ENCODE measurements at regions not wholly inside any gene's neighbourhood (a gene's known extent, or its start where the extent isn't known, plus 50 kb on each side); places are given as distances from the start of the nearest gene placed in this dataset.

GRCh38 chr1:170370087-170370486, 161.9 kb upstream of the GORAB start:
- 100% methylated on average over 1 of the region's 9 CpGs for WGBS (ENCODE audit: insufficient coverage, low lambda C conversion rate)
- Histone ChIP-seq H3K36me3 (ENCODE audit: control insufficient read depth, insufficient read depth, low read length) (no peaks in the 10 kb centered on the region), H3K27ac (ENCODE audit: low read length) (no peak overlapping the region), H3K9me3 (ENCODE audit: control insufficient read depth, low read depth, low read length) (no peaks in the 10 kb centered on the region), H3K27me3 (ENCODE audit: control insufficient read depth, insufficient read depth, low read length) (no peaks in the 10 kb centered on the region), H3K4me3 (ENCODE audit: low read length) (no peak overlapping the region), H3K4me1 (ENCODE audit: control insufficient read depth, insufficient read depth, low read length) (no peaks in the 10 kb centered on the region)
- DNase-seq = no peak

GRCh38 chr1:170375082-170375723, 156.8 kb upstream of the GORAB start:
- Histone ChIP-seq H3K4me3 (ENCODE audit: low read length) (no peak overlapping the region), H3K27ac (ENCODE audit: low read length) (no peak overlapping the region), H3K36me3 (ENCODE audit: control insufficient read depth, insufficient read depth, low read length) (no peaks in the 10 kb centered on the region), H3K4me1 (ENCODE audit: control insufficient read depth, insufficient read depth, low read length) (no peaks in the 10 kb centered on the region), H3K27me3 (ENCODE audit: control insufficient read depth, insufficient read depth, low read length) (no peaks in the 10 kb centered on the region), H3K9me3 (ENCODE audit: control insufficient read depth, low read depth, low read length) (no peaks in the 10 kb centered on the region)
- no peak for DNase-seq
- WGBS (ENCODE audit: insufficient coverage, low lambda C conversion rate) = 80% methylated on average over 1 of the region's 3 CpGs

GRCh38 chr1:170376801-170377385, 155.1 kb upstream of the GORAB start:
- Histone ChIP-seq H3K4me3 (ENCODE audit: low read length) (no peak overlapping the region), H3K27me3 (ENCODE audit: control insufficient read depth, insufficient read depth, low read length) (no peaks in the 10 kb centered on the region), H3K4me1 (ENCODE audit: control insufficient read depth, insufficient read depth, low read length) (no peaks in the 10 kb centered on the region), H3K27ac (ENCODE audit: low read length) (no peak overlapping the region), H3K36me3 (ENCODE audit: control insufficient read depth, insufficient read depth, low read length) (no peaks in the 10 kb centered on the region), H3K9me3 (ENCODE audit: control insufficient read depth, low read depth, low read length) (no peaks in the 10 kb centered on the region)
- 0% methylated on average over 1 of the region's 1 CpG for WGBS (ENCODE audit: insufficient coverage, low lambda C conversion rate)
- DNase-seq = no peak

GRCh38 chr1:170377440-170377839, 154.5 kb upstream of the GORAB start:
- no peak for DNase-seq
- Histone ChIP-seq H3K27me3 (ENCODE audit: control insufficient read depth, insufficient read depth, low read length) (no peaks in the 10 kb centered on the region), H3K4me1 (ENCODE audit: control insufficient read depth, insufficient read depth, low read length) (no peaks in the 10 kb centered on the region), H3K9me3 (ENCODE audit: control insufficient read depth, low read depth, low read length) (no peaks in the 10 kb centered on the region), H3K4me3 (ENCODE audit: low read length) (no peak overlapping the region), H3K36me3 (ENCODE audit: control insufficient read depth, insufficient read depth, low read length) (no peaks in the 10 kb centered on the region), H3K27ac (ENCODE audit: low read length) (no peak overlapping the region)
- WGBS (ENCODE audit: insufficient coverage, low lambda C conversion rate) = 83% methylated on average over 1 of the region's 1 CpG

GRCh38 chr1:170377896-170378634, 153.9 kb upstream of the GORAB start:
- no peaks in the 10 kb centered on the region for H3K9me3 ChIP-seq (ENCODE audit: control insufficient read depth, low read depth, low read length)
- WGBS (ENCODE audit: insufficient coverage, low lambda C conversion rate) = 60% methylated on average over 1 of the region's 1 CpG
- no peaks in the 10 kb centered on the region for H3K36me3 ChIP-seq (ENCODE audit: control insufficient read depth, insufficient read depth, low read length)
- H3K27me3 ChIP-seq (ENCODE audit: control insufficient read depth, insufficient read depth, low read length) = no peaks in the 10 kb centered on the region
- H3K4me1 ChIP-seq (ENCODE audit: control insufficient read depth, insufficient read depth, low read length) = no peaks in the 10 kb centered on the region
- H3K4me3 ChIP-seq (ENCODE audit: low read length) = no peak overlapping the region
- DNase-seq = no peak
- no peak overlapping the region for H3K27ac ChIP-seq (ENCODE audit: low read length)

- no peak for DNase-seq
- no CpG with 5 or more reads among the region's 2 CpGs for WGBS (ENCODE audit: insufficient coverage, low lambda C conversion rate)
These were observed 146.2 kb upstream of the GORAB start for GRCh38 chr1:170385750-170386149.

GRCh38 chr1:170388489-170388888, 143.5 kb upstream of the GORAB start:
- DNase-seq = no peak
- Histone ChIP-seq H3K4me1 (ENCODE audit: control insufficient read depth, insufficient read depth, low read length) (no peaks in the 10 kb centered on the region), H3K9me3 (ENCODE audit: control insufficient read depth, low read depth, low read length) (no peaks in the 10 kb centered on the region), H3K27me3 (ENCODE audit: control insufficient read depth, insufficient read depth, low read length) (no peaks in the 10 kb centered on the region), H3K27ac (ENCODE audit: low read length) (no peak overlapping the region), H3K36me3 (ENCODE audit: control insufficient read depth, insufficient read depth, low read length) (no peaks in the 10 kb centered on the region), H3K4me3 (ENCODE audit: low read length) (no peak overlapping the region)
- WGBS (ENCODE audit: insufficient coverage, low lambda C conversion rate) = no CpG with 5 or more reads among the region's 2 CpGs

More at GRCh38 chr1:170385750-170386149, 146.2 kb upstream of the GORAB start:
- Histone ChIP-seq H3K4me3 (ENCODE audit: low read length) (no peak overlapping the region), H3K9me3 (ENCODE audit: control insufficient read depth, low read depth, low read length) (no peaks in the 10 kb centered on the region), H3K27ac (ENCODE audit: low read length) (no peak overlapping the region), H3K36me3 (ENCODE audit: control insufficient read depth, insufficient read depth, low read length) (no peaks in the 10 kb centered on the region), H3K4me1 (ENCODE audit: control insufficient read depth, insufficient read depth, low read length) (no peaks in the 10 kb centered on the region), H3K27me3 (ENCODE audit: control insufficient read depth, insufficient read depth, low read length) (no peaks in the 10 kb centered on the region)

GRCh38 chr1:170395149-170395548, 136.8 kb upstream of the GORAB start:
- 100% methylated on average over 1 of the region's 2 CpGs for WGBS (ENCODE audit: insufficient coverage, low lambda C conversion rate)
- H3K36me3 ChIP-seq (ENCODE audit: control insufficient read depth, insufficient read depth, low read length) = no peaks in the 10 kb centered on the region
- H3K27ac ChIP-seq (ENCODE audit: low read length) = no peak overlapping the region
- no peaks in the 10 kb centered on the region for H3K27me3 ChIP-seq (ENCODE audit: control insufficient read depth, insufficient read depth, low read length)
- DNase-seq = no peak
- H3K9me3 ChIP-seq (ENCODE audit: control insufficient read depth, low read depth, low read length) = no peaks in the 10 kb centered on the region
- H3K4me3 ChIP-seq (ENCODE audit: low read length) = no peak overlapping the region
- no peaks in the 10 kb centered on the region for H3K4me1 ChIP-seq (ENCODE audit: control insufficient read depth, insufficient read depth, low read length)

- DNase-seq = no peak
- Histone ChIP-seq H3K27ac (ENCODE audit: low read length) (no peak overlapping the region), H3K4me1 (ENCODE audit: control insufficient read depth, insufficient read depth, low read length) (no peaks in the 10 kb centered on the region), H3K9me3 (ENCODE audit: control insufficient read depth, low read depth, low read length) (no peaks in the 10 kb centered on the region), H3K4me3 (ENCODE audit: low read length) (no peak overlapping the region), H3K36me3 (ENCODE audit: control insufficient read depth, insufficient read depth, low read length) (no peaks in the 10 kb centered on the region), H3K27me3 (ENCODE audit: control insufficient read depth, insufficient read depth, low read length) (no peaks in the 10 kb centered on the region)
These were observed 134.9 kb upstream of the GORAB start for GRCh38 chr1:170397061-170397460.

GRCh38 chr1:170402476-170403311, 129.3 kb upstream of the GORAB start:
- DNase-seq = no peak
- no peak overlapping the region for H3K27ac ChIP-seq (ENCODE audit: low read length)
- H3K4me1 ChIP-seq (ENCODE audit: control insufficient read depth, insufficient read depth, low read length) = no peaks in the 10 kb centered on the region
- H3K4me3 ChIP-seq (ENCODE audit: low read length) = no peak overlapping the region
- no peaks in the 10 kb centered on the region for H3K9me3 ChIP-seq (ENCODE audit: control insufficient read depth, low read depth, low read length)
- H3K36me3 ChIP-seq (ENCODE audit: control insufficient read depth, insufficient read depth, low read length) = no peaks in the 10 kb centered on the region
- WGBS (ENCODE audit: insufficient coverage, low lambda C conversion rate) = no CpG with 5 or more reads among the region's 4 CpGs
- H3K27me3 ChIP-seq (ENCODE audit: control insufficient read depth, insufficient read depth, low read length) = no peaks in the 10 kb centered on the region
